SH-SY5Y (cell line): ENCODE measurements at regions not wholly inside any gene's neighbourhood (a gene's known extent, or its start where the extent isn't known, plus 50 kb on each side); places are given as distances from the start of the nearest gene placed in this dataset.

Source experiments
- GATA2 ChIP-seq: IDR thresholded peaks from 2 replicates; pipeline ENCODE4 v1.6.1; 2011; ENCODE audit warnings: mild to moderate bottlenecking, low read depth, low read length
- GATA3 ChIP-seq: IDR thresholded peaks from 2 replicates; pipeline ENCODE4 v1.6.1; 2011; ENCODE audit warnings: low read depth, mild to moderate bottlenecking, low read length, moderate library complexity

DNA sequence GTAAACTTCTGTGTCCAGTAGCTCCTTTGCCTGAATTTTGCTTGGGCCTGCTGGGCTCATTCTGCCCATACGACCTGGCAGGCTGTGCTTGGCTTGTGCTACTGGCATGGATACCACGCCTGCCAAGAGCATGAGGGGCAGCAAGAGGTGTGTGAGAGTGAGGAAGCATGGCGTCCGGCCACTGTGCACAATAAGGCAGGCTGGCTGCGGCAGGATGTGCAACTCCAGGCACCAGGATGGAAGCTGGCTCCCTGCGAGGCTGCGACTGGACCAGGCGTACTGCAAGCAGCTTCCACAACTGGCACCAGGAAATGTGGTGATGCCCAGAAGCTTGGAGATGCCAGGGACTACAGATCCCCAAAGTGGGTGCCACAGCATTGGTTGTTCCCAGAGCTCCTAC lies 709.3 kb downstream of the PCDH18 start:
- TF ChIP-seq GATA2 (no peak), GATA3 (no peak)

DNA sequence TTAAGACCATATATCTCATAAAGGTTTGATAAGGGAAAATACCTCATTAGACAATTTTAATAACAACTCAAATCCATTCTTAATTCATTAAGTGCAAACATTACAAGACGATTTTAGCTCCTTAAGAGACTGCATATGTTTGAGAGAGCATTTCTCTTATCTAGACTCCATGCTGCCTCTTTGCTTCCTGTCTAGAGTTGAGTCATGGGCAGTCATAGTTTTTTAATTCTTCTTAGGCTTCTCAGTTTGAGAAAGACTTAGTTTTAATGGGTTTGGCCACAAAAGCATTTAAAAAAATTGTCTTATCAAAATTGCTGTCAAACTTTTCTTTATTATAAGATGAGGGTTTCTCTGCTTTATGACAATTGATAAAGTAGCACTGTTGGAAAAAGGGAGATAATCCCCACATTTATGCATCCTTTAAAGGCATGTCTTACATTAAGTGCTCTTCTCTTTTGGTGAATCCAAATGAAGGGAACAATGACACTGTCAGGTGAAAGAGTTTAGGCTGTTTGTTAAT lies 713.4 kb downstream of the PCDH18 start:
- TF ChIP-seq GATA2 (no peak), GATA3 (no peak)

DNA sequence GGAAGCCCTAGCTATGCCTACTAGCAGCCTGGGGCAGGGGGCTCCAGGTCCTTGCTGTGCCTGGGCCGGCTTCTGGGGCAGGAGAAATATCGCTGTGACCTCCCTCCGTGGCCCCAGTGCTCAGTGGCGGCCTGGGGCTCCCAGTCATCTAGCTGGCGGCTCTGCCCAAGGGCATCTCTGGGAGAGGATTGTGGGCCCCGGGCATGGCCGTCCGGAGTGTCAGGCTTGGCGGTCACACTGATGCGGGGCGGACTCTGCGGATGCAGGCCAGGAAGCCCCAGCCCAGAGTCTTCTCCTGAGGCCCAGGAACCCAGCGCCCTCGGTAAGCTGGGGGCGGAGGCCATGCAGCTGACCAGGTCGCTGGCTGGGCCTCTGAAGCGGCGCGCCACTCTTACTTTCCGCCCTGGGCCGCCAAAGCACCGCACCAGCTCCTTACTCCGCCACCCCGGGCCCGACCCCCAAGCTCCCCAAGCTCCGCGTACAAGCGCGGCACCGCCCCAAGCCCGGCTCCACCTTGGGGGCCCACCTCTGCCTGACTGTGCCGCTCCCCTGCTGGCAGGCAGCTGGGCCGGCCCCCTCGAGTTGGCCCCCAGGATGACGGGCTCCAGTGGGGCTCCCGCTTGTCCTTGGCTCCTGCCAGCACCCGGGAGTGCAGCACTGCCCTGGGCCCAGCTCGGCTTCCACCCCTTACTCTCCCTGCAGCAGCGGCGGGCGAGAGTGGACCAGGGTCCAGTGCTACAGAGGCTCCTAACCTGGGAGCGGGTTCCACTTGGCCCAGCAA lies 720.0 kb downstream of the PCDH18 start:
- TF ChIP-seq GATA3 (no peak), GATA2 (no peak)

DNA sequence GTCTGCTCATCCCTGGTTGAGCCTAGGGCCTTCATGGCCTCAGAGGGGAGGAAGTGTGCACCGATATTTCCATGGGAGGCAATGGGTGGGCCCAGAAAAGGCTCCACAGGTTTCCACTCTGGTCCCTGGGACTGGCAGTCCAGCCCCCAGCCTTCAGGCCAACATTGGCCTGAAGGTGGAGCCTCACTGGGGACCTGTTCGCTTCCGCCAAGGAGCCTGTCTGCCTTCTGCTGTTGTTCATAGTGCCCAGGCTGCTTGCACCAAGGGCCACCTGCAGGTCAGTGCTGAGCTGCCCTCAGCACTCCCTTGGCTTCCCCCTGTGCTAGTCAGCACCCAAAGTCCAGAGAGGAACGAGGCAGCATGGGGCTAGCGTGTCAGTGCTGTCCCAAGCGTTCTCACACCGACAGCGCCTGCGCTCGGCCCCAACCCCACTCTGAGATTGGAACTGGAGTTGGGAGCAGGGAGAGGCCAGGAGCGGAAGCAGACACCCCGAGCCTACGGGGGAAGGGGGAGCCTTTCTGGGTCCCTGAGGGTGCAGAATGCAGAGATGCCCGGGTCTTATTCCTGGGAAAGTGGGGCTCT lies 720.7 kb downstream of the PCDH18 start:
- TF ChIP-seq GATA2 (no peak), GATA3 (no peak)

DNA sequence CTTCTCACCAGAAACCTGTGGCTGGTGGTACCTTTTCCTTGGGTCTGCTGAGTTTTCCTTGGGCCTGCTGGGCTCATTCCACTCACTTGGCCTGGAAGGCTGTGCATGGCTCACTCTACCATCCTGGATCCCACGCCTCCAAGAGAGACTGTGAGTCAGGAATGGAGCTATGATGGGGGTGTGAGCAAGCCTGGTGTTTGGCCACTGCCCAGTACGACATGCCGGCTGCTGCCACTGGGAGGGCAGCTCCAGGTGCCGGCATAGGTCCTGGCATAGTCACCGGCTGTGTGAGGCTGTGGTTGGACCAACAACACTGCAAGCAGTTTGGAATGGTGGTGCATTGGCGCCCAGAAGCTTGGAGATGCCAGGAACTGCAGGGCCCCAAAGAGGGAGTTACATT lies 721.7 kb downstream of the PCDH18 start:
- TF ChIP-seq GATA3 (no peak), GATA2 (no peak)

DNA sequence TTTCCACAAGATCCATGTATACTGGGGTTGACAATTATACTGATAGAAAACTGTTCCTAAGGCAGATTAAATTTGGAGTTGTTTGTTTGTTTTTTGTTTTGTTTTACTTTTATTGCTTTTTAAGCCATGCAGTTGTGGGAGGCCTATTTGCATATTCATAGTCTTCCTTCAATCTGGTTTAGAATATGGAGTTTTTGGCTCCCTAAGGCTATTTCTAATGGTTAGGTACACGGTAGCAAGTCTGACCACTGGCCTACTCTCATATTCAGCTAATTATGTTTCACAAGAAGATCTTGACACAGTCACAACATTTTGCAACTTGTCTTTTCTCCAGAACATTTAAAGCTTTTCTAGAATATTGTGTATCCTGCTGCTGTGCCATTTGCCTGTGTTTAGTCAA lies 725.5 kb downstream of the PCDH18 start:
- no peak for TF ChIP-seq GATA2
- TF ChIP-seq GATA3, result no peak

DNA sequence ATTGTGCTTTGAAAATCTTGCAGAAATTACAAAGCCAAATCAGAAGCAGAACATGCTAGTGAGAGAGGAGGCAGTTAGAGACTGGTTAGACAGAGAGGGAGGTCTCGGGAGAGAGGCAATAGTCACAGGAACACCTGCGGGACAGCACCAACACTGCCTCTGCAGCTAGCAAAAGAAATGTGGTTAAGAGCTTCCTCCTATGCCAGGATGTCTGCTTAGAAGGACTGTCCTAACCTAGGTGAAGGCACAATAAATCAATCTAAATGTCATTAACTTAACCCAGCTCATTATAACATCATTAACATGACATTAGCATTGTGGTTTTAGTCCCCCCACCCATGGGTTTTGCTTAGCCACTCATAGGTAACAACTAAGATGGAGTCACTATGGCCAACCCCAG lies 726.7 kb downstream of the PCDH18 start:
- TF ChIP-seq GATA3 (no peak), GATA2 (no peak)

DNA sequence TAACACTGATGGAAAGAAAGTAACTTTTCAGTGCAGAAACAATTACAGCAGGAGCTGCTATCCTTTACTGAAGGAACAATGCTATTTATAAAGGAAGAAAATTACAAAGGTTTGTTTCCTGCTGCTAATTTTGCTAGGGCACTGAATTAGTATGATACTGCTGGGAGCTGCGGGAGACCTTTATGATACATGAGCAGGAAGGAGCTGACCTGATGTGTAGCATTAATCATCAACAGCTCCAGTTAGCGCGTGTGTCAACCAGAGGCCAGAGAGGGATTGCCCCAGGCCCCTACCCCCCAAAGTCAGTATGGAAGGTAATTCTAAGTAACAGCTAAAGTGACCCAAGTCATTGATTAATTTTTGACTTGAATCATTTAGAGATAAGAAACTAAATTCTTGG lies 728.9 kb downstream of the PCDH18 start:
- TF ChIP-seq GATA3 (no peak), GATA2 (no peak)

DNA sequence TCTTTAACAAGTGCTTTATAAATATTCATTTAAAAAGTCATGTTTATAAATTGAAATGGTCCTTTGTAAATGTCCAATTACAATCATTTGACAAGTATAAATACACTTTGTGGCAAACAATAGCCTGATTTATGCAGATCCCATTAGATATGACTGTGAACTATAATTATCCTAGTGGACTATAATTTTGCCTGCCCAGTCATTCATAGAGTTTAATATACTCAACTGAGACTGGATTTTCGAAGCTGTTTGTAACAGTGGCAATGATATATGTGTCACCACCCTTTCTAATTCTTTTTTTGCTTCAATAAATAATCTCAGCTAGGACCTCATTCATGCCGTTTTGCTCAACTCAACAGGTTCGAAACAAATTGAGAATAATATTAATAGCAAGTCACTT lies 732.0 kb downstream of the PCDH18 start:
- TF ChIP-seq GATA3 (no peak), GATA2 (no peak)

DNA sequence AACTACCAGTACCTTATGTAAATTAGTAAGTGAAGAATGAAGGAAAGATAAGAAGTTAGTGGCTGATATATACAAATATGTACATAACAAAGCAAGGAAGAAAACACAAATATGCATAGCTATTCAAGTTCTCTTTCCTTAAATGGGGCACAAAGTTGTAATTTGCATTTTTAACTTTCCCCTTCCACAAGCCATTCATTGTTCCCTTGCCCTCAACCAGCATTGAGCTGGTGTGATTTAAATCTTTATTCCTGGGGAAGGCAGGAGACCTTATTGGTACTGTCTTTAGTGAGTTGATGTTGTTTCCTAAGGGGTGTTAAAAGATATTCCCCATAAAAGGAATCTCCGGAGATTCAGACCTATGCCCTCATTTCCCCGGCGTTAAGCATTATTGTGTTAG lies 735.3 kb downstream of the PCDH18 start:
- TF ChIP-seq GATA3 (no peak), GATA2 (no peak)

DNA sequence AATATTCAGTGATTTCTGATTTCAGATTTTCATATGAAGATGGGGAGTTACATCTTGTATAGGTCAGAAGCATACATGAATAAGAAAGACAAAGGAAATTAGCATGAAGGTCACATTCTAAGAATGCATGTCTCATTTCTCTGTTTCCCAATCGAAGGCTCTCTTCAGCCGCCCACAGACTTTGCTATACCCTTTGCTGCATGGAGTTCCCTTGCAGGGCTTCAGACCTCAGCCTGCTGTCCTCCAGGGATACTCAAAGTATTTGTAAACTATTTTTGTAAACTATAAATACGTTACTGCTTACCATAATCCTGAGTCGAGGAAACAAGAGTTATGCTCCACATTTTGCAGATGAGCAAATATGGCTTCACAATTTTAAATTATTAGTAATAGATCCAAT lies 738.4 kb downstream of the PCDH18 start:
- TF ChIP-seq GATA2, result no peak
- no peak for TF ChIP-seq GATA3

DNA sequence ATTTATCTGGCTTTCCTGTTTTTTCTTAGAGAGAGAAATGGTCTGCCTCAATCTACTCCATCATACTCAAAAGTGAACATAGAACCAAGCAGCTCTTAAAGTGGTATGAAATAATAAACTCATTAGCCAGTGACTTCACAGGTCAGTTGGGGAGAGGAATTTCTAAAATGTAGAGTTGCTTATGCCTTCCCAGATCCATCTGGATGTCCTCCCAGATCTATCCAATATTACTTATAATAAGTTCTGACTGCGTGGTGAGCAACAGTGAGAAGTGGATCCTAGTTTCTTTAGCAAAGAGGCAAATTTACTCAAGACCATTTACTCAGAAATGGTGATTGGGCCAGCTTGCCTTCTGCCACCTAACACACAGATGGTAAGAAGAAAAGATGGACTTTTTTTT lies 748.0 kb downstream of the PCDH18 start:
- TF ChIP-seq GATA3 (no peak), GATA2 (no peak)

DNA sequence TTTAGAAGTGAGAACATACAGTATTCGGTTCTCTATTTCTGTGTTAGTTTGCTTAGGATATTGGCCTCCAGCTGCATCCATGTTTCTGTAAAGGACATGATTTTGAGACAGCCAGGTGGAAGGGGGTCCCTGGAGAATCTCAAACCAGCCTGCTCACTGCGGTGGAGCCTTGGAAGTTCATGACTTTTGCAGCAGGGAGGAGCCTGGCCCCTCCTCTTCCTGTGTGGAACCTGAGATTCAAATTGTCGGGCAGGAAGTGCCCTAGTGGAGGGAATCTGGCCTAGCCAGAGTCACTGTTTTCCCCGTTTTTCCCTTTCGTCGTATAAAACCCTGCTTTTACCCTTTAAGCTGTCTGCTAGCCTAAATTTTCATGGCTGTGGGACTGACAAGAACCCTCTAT lies 762.6 kb downstream of the PCDH18 start:
- TF ChIP-seq GATA2 (no peak), GATA3 (no peak)

DNA sequence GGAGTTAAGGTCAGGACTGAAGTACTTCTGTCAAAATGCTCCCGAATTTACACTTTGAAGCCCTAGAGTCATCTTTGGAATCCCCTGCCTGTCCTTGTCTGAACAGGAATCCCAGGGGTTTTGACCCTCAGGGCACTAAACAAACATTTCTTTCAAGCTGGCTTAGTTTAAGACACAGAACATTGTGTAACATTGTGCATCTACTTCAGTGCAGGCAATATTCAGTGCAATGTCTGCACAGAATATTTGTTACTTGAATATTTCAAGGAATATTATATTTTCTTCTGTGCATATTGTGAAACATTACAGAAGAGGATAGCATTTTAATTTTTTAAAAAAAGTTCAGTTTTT lies 763.4 kb downstream of the PCDH18 start:
- TF ChIP-seq GATA3, result no peak
- no peak for TF ChIP-seq GATA2

DNA sequence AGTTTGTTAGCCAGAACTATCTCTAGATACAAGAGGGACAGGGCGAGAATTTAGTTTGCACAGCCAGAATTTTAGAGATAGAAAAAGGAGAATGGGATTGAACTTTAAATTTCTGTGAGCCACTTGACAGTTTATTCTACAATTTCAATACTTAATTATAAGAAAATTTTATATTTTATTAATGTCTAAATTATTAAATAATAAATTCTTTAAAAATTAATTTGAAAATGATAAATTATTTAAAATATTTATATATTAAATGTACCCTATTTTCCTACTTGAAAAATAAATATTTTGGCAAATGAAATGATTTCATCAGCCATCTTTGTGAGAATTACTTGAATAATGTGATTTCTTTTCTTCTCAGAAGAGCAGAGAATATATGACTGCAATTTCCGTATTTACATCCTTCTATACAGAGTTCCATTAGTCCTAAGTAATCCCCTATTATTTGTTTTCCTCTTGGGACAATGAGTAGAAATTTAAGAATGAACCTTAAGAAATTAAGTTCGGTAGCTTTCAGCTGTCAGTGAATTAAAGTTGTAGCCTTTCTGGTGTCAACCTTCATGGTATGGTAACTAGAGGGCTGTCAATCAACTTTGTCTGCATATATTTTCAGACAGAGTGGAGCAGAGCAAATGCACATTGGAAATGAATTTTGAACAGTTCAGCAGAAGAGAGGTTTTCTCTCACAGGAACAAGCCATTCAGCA lies 763.9 kb downstream of the PCDH18 start:
- no peak for TF ChIP-seq GATA2
- TF ChIP-seq GATA3, result no peak

DNA sequence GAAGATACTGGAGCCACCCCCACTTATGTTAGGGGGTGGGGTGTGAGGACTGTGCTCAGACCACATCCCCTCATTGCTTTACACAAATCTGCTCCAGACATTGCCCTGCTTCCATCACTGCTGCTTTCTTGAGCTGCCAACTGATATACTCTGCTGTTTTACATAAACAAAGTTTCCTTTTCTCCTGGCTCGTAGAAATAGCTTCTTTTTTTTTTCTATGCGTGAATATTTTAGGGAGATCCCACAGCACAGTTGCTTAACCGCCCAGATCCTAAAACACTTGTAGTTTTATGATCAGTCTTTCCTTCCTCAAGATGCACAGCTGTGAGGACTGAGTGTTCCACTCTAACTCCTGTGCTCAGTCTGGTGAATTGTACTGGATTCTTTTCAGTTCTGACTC lies 768.4 kb downstream of the PCDH18 start:
- TF ChIP-seq GATA2 (no peak), GATA3 (no peak)
